Naive thymus-derived CD4-positive, alpha-beta T cell (primary cell): ENCODE measurements at regions not wholly inside any gene's neighbourhood (a gene's known extent, or its start where the extent isn't known, plus 50 kb on each side); places are given as distances from the start of the nearest gene placed in this dataset.

Experiments used
- ATAC-seq: fragments of 150-1000 bp; cut with Tn5 transposase; 2 replicates; pipeline ENCODE4 v1.10.0; 2021; ENCODE audit warnings: mild to moderate bottlenecking, moderate library complexity
- CTCF ChIA-PET: fragments of 350-600 bp; sonication (Branson Sonifier 250); formaldehyde crosslinking; loops from one replicate; lab custom pipeline; 2021; ENCODE audit warnings: antibody characterized with exemption; lab: Charles Lee
- POLR2A ChIA-PET: fragments of 350-600 bp; sonication (Branson Sonifier 250); formaldehyde crosslinking; loops from one replicate; lab custom pipeline; 2021; ENCODE audit warnings: antibody characterized with exemption, inconsistent platforms; lab: Charles Lee
- DNase-seq, 9 donors: peaks; one replicate each; pipeline versions ENCODE4 v3.0.0 to v3.0.0-alpha.2; 2020 to 2022; ENCODE audit warnings: mixed read lengths in 1 of 9
- H3K27ac ChIP-seq: one replicate; pipeline ENCODE4 v1.7.0; 2013; ENCODE audit warnings: mild to moderate bottlenecking, low read depth, low read length, moderate library complexity
- H3K27me3 ChIP-seq, 2 donors: one replicate each; pipeline ENCODE4 v1.7.0; 2013; ENCODE audit warnings: low read length in 2 of 2, mild to moderate bottlenecking in 2 of 2, moderate library complexity in 2 of 2; ENCODE audit not compliant: control insufficient read depth in 2 of 2, insufficient read depth in 2 of 2
- H3K36me3 ChIP-seq, 3 experiments: 1 replicate in 2 of 3; 2 replicates in 1 of 3; pipeline ENCODE4 v1.7.0; 2013; ENCODE audit warnings: low read length in 3 of 3, mild to moderate bottlenecking in 3 of 3, moderate library complexity in 1 of 3; ENCODE audit not compliant: insufficient read depth in 3 of 3, control insufficient read depth in 2 of 3
- H3K4me1 ChIP-seq, 2 donors: one replicate each; pipeline ENCODE4 v1.7.0; 2013; ENCODE audit warnings: low read length in 2 of 2, mild to moderate bottlenecking in 2 of 2, moderate library complexity in 1 of 2; ENCODE audit not compliant: control insufficient read depth in 2 of 2, insufficient read depth in 2 of 2
- H3K4me3 ChIP-seq: 2 replicates; pipeline ENCODE4 v1.7.0; 2013; ENCODE audit warnings: mild to moderate bottlenecking, low read length
- H3K9me3 ChIP-seq, 3 experiments: 1 replicate in 2 of 3; 2 replicates in 1 of 3; pipeline ENCODE4 v1.7.0; 2013; ENCODE audit warnings: low read length in 3 of 3; ENCODE audit not compliant: control insufficient read depth in 2 of 3
- H3K27ac Mint-ChIP-seq, 9 donors: one replicate each; pipeline ENCODE4 v1.8.0; 2020 to 2022; ENCODE audit warnings: mixed read lengths in 9 of 9, mild to moderate bottlenecking in 8 of 9, moderate library complexity in 5 of 9, inconsistent platforms in 2 of 9
- H3K27me3 Mint-ChIP-seq, 5 donors: one replicate each; pipeline ENCODE4 v1.8.0; 2021 to 2022; ENCODE audit warnings: mixed read lengths in 5 of 5, mild to moderate bottlenecking in 1 of 5
- H3K36me3 Mint-ChIP-seq, 5 donors: one replicate each; pipeline ENCODE4 v1.8.0; 2020 to 2022; ENCODE audit warnings: mixed read lengths in 5 of 5, mild to moderate bottlenecking in 3 of 5, inconsistent platforms in 1 of 5
- H3K4me1 Mint-ChIP-seq, 7 donors: one replicate each; pipeline ENCODE4 v1.8.0; 2020 to 2022; ENCODE audit warnings: mixed read lengths in 7 of 7, mild to moderate bottlenecking in 3 of 7, inconsistent platforms in 1 of 7
- H3K4me3 Mint-ChIP-seq, 10 donors: one replicate each; pipeline ENCODE4 v1.8.0; 2020 to 2022; ENCODE audit warnings: mild to moderate bottlenecking in 10 of 10, mixed read lengths in 10 of 10, moderate library complexity in 6 of 10, inconsistent platforms in 2 of 10
- H3K9me3 Mint-ChIP-seq, 11 donors: one replicate each; pipeline ENCODE4 v1.8.0; 2020 to 2022; ENCODE audit warnings: mixed read lengths in 11 of 11, mild to moderate bottlenecking in 4 of 11, inconsistent platforms in 1 of 11, moderate library complexity in 1 of 11
- intact Hi-C, 2 donors: fragments of 100-400 bp; cut with micrococcal nuclease; formaldehyde crosslinking; loops; one replicate each; pipeline ENCODE4 v1.15.1; 2023

- DNase-seq (no peak), ATAC-seq (no peak)
- Mint-ChIP-seq H3K27me3 (no peaks in the 10 kb centered on the region), H3K9me3 (peaks cover 0 to 6% (median 0%) of the 10 kb centered on the region in 11 donors), H3K36me3 (no peaks in the 10 kb centered on the region), H3K4me3 (no peak overlapping the region), H3K27ac (no peak overlapping the region), H3K4me1 (no peaks in the 10 kb centered on the region)
- POLR2A ChIA-PET, result no interaction called here
- H3K36me3 ChIP-seq, result no peaks in the 10 kb centered on the region
- intact Hi-C loops, result no loop called here
- no peak overlapping the region for H3K27ac ChIP-seq
- H3K9me3 ChIP-seq, result no peaks in the 10 kb centered on the region
- no peaks in the 10 kb centered on the region for H3K4me1 ChIP-seq
- H3K4me3 ChIP-seq, result no peak overlapping the region
- H3K27me3 ChIP-seq, result no peaks in the 10 kb centered on the region
- CTCF ChIA-PET, result no interaction called here
These were observed 748.8 kb downstream of the C12orf50 start for GRCh38 chr12:87280356-87280755.

GRCh38 chr12:87274594-87275245, 754.5 kb downstream of the C12orf50 start:
- H3K36me3 Mint-ChIP-seq, result no peaks in the 10 kb centered on the region
- no peaks in the 10 kb centered on the region for H3K27me3 Mint-ChIP-seq
- H3K27me3 ChIP-seq, result no peaks in the 10 kb centered on the region
- no peaks in the 10 kb centered on the region for H3K9me3 Mint-ChIP-seq
- H3K4me3 Mint-ChIP-seq, result no peak overlapping the region
- H3K4me1 Mint-ChIP-seq, result no peaks in the 10 kb centered on the region
- no peak for ATAC-seq
- no peaks in the 10 kb centered on the region for H3K4me1 ChIP-seq
- no peak overlapping the region for H3K27ac ChIP-seq
- no peaks in the 10 kb centered on the region for H3K9me3 ChIP-seq
- DNase-seq, result no peak
- ChIA-PET CTCF (no interaction called here), POLR2A (no interaction called here)
- intact Hi-C loops, result no loop called here
- H3K36me3 ChIP-seq, result no peaks in the 10 kb centered on the region
- no peak overlapping the region for H3K4me3 ChIP-seq
- no peak overlapping the region for H3K27ac Mint-ChIP-seq

- DNase-seq, result no peak
- Mint-ChIP-seq H3K27ac (no peak overlapping the region), H3K4me1 (no peaks in the 10 kb centered on the region), H3K27me3 (no peaks in the 10 kb centered on the region), H3K9me3 (peaks cover 0 to 2% (median 0%) of the 10 kb centered on the region in 11 donors), H3K4me3 (no peak overlapping the region), H3K36me3 (no peaks in the 10 kb centered on the region)
- H3K27me3 ChIP-seq, result no peaks in the 10 kb centered on the region
- H3K4me3 ChIP-seq, result no peak overlapping the region
- H3K36me3 ChIP-seq, result no peaks in the 10 kb centered on the region
- H3K27ac ChIP-seq, result no peak overlapping the region
- no peak for ATAC-seq
- ChIA-PET CTCF (no interaction called here), POLR2A (no interaction called here)
- H3K4me1 ChIP-seq, result no peaks in the 10 kb centered on the region
- intact Hi-C loops, result no loop called here
- no peaks in the 10 kb centered on the region for H3K9me3 ChIP-seq
These were observed 756.4 kb downstream of the C12orf50 start for GRCh38 chr12:87272851-87273250.

- Histone ChIP-seq H3K4me1 (no peaks in the 10 kb centered on the region), H3K36me3 (no peaks in the 10 kb centered on the region), H3K27ac (no peak overlapping the region), H3K4me3 (no peak overlapping the region), H3K9me3 (no peaks in the 10 kb centered on the region), H3K27me3 (no peaks in the 10 kb centered on the region)
- POLR2A ChIA-PET, result no interaction called here
- Mint-ChIP-seq H3K27me3 (no peaks in the 10 kb centered on the region), H3K9me3 (peaks cover 0 to 6% (median 0%) of the 10 kb centered on the region in 11 donors), H3K4me1 (no peaks in the 10 kb centered on the region), H3K4me3 (no peak overlapping the region), H3K27ac (no peak overlapping the region), H3K36me3 (no peaks in the 10 kb centered on the region)
- no peak for DNase-seq
- CTCF ChIA-PET, result no interaction called here
- ATAC-seq, result no peak
- intact Hi-C loops, result no loop called here
These were observed 758.3 kb downstream of the C12orf50 start for GRCh38 chr12:87270919-87271318.

- ChIA-PET CTCF (no interaction called here), POLR2A (no interaction called here)
- Mint-ChIP-seq H3K4me1 (no peaks in the 10 kb centered on the region), H3K27ac (no peak overlapping the region), H3K4me3 (no peak overlapping the region), H3K9me3 (peaks cover 0 to 6% (median 0%) of the 10 kb centered on the region in 11 donors), H3K27me3 (no peaks in the 10 kb centered on the region), H3K36me3 (no peaks in the 10 kb centered on the region)
- Histone ChIP-seq H3K36me3 (no peaks in the 10 kb centered on the region), H3K4me3 (no peak overlapping the region), H3K4me1 (no peaks in the 10 kb centered on the region), H3K27ac (no peak overlapping the region), H3K27me3 (no peaks in the 10 kb centered on the region), H3K9me3 (no peaks in the 10 kb centered on the region)
- no peak for ATAC-seq
- intact Hi-C loops, result no loop called here
- no peak for DNase-seq
These were observed 762.9 kb downstream of the C12orf50 start for GRCh38 chr12:87266305-87266704.

GRCh38 chr12:87259391-87259790, 769.8 kb downstream of the C12orf50 start:
- DNase-seq (no peak), ATAC-seq (no peak)
- ChIA-PET CTCF (no interaction called here), POLR2A (no interaction called here)
- Mint-ChIP-seq H3K36me3 (no peaks in the 10 kb centered on the region), H3K9me3 (peaks cover 0 to 2% (median 0%) of the 10 kb centered on the region in 11 donors), H3K27ac (no peak overlapping the region), H3K4me1 (no peaks in the 10 kb centered on the region), H3K4me3 (no peak overlapping the region), H3K27me3 (no peaks in the 10 kb centered on the region)
- H3K9me3 ChIP-seq, result no peaks in the 10 kb centered on the region
- H3K4me3 ChIP-seq, result no peak overlapping the region
- intact Hi-C loops, result no loop called here
- no peaks in the 10 kb centered on the region for H3K4me1 ChIP-seq
- no peak overlapping the region for H3K27ac ChIP-seq
- H3K36me3 ChIP-seq, result no peaks in the 10 kb centered on the region
- H3K27me3 ChIP-seq, result no peaks in the 10 kb centered on the region

- CTCF ChIA-PET, result no interaction called here
- Histone ChIP-seq H3K27ac (no peak overlapping the region), H3K4me1 (no peaks in the 10 kb centered on the region), H3K4me3 (no peak overlapping the region), H3K27me3 (no peaks in the 10 kb centered on the region), H3K9me3 (no peaks in the 10 kb centered on the region), H3K36me3 (no peaks in the 10 kb centered on the region)
- peaks cover 0 to 15% (median 0%) of the 10 kb centered on the region in 11 donors for H3K9me3 Mint-ChIP-seq
- H3K27me3 Mint-ChIP-seq, result no peaks in the 10 kb centered on the region
- DNase-seq (no peak), ATAC-seq (no peak)
- POLR2A ChIA-PET, result no interaction called here
- no peaks in the 10 kb centered on the region for H3K36me3 Mint-ChIP-seq
- no peaks in the 10 kb centered on the region for H3K4me1 Mint-ChIP-seq
- H3K27ac Mint-ChIP-seq, result no peak overlapping the region
- H3K4me3 Mint-ChIP-seq, result no peak overlapping the region
- intact Hi-C loops, result no loop called here
These were observed 774.7 kb downstream of the C12orf50 start for GRCh38 chr12:87254381-87255030.
